Astrocyte (in vitro differentiated cells and primary cell): ENCODE measurements at regions not wholly inside any gene's neighbourhood (a gene's known extent, or its start where the extent isn't known, plus 50 kb on each side); places are given as distances from the start of the nearest gene placed in this dataset.

ENCODE experiments used
- CTCF ChIP-seq: IDR thresholded peaks from 2 replicates; pipeline ENCODE4 v1.5.1; 2011; ENCODE audit warnings: low read depth, mild to moderate bottlenecking, inconsistent platforms, low read length, moderate library complexity; ENCODE audit not compliant: insufficient read depth
- EZH2 ChIP-seq: IDR thresholded peaks from 2 replicates; pipeline ENCODE4 v1.6.1; 2012; ENCODE audit warnings: mild to moderate bottlenecking, low read length, inconsistent platforms; ENCODE audit not compliant: insufficient read depth

GRCh38 chr6:4378319-4378996 lies 243.1 kb upstream of the ECI2 start:
- TF ChIP-seq CTCF (no peak), EZH2 (no peak)
